ENCODE measurements at regions not wholly inside any gene's neighbourhood (a gene's known extent, or its start where the extent isn't known, plus 50 kb on each side); places are given as distances from the start of the nearest gene placed in this dataset.
"Not testable (repeated sequence)": the region's sequence is repeated elsewhere in the genome, so short reads cannot be mapped to it uniquely, and the experiment has no call there.

- DNase-seq (ENCODE audit: low spot score), result no peak
- 90% methylated on average over 6 of the region's 6 CpGs for WGBS
- H3K27me3 ChIP-seq (ENCODE audit: control insufficient read depth in 4 of 4, insufficient read depth in 4 of 4, low read length in 3 of 4), result no peaks in the 10 kb centered on the region
- no peaks in the 10 kb centered on the region for H3K36me3 ChIP-seq (ENCODE audit: control insufficient read depth in 4 of 4, insufficient read depth in 3 of 4, low read depth in 1 of 4, low read length in 3 of 4)
- H3K9me3 ChIP-seq (ENCODE audit: control insufficient read depth in 4 of 4, low read length in 3 of 4), result no peaks in the 10 kb centered on the region
- H3K4me1 ChIP-seq (ENCODE audit: control insufficient read depth in 4 of 4, insufficient read depth in 4 of 4, low read length in 3 of 4), result peaks cover 0 to 3% (median 0%) of the 10 kb centered on the region in 4 donors
- no peak for TF ChIP-seq GABPA (IDR thresholded peaks at IDR 0.05 in 1 of 2, conservative IDR thresholded peaks at IDR 0.05 in 1 of 2)
- TF ChIP-seq TAF1 (conservative IDR thresholded peaks at IDR 0.05), result no peak
- no peak overlapping the region for H3K27ac ChIP-seq (ENCODE audit: low read depth in 1 of 2, low read length in 2 of 2)
- no peak overlapping the region for H3K4me3 ChIP-seq (ENCODE audit: low read depth in 1 of 3, low read length in 3 of 3)
- H3K9ac ChIP-seq (ENCODE audit: low read depth in 1 of 2, low read length in 2 of 2), result no peak overlapping the region
Measured at GRCh38 chr5:135735831-135736230, 98.6 kb upstream of the SLC25A48 start.

DNA sequence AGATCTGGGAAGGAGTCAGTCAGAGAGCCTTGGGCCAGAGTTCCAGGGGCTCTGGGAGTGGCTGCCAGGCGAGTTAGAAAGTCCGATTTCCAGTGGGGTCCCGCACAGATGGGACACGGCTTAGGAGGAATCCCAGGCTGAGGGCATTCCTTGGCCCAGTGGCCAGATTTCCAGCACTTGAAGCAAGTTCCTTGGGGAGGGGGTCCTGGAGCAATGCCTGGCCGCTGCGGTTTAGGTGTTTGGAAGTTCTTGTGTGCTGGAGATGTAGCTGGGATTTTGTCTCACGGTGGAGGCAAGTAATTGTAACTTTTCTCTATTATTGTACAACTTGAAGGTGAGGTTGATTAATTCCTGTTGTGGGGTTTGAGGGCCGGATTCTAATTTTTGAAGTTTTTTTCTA lies 99.5 kb upstream of the SLC25A48 start:
- not testable (repeated sequence) for H3K4me1 ChIP-seq (ENCODE audit: control insufficient read depth in 4 of 4, insufficient read depth in 4 of 4, low read length in 3 of 4); H3K4me3 ChIP-seq (ENCODE audit: low read depth in 1 of 3, low read length in 3 of 3); H3K36me3 ChIP-seq (ENCODE audit: control insufficient read depth in 4 of 4, insufficient read depth in 3 of 4, low read depth in 1 of 4, low read length in 3 of 4); H3K9ac ChIP-seq (ENCODE audit: low read depth in 1 of 2, low read length in 2 of 2); H3K27me3 ChIP-seq (ENCODE audit: control insufficient read depth in 4 of 4, insufficient read depth in 4 of 4, low read length in 3 of 4); DNase-seq (ENCODE audit: low spot score); H3K9me3 ChIP-seq (ENCODE audit: control insufficient read depth in 4 of 4, low read length in 3 of 4); H3K27ac ChIP-seq (ENCODE audit: low read depth in 1 of 2, low read length in 2 of 2)
- WGBS, result 92% methylated on average over 8 of the region's 8 CpGs

- not testable (repeated sequence) for H3K4me3 ChIP-seq (ENCODE audit: low read depth in 1 of 3, low read length in 3 of 3); H3K36me3 ChIP-seq (ENCODE audit: control insufficient read depth in 4 of 4, insufficient read depth in 3 of 4, low read depth in 1 of 4, low read length in 3 of 4); H3K4me1 ChIP-seq (ENCODE audit: control insufficient read depth in 4 of 4, insufficient read depth in 4 of 4, low read length in 3 of 4); H3K9ac ChIP-seq (ENCODE audit: low read depth in 1 of 2, low read length in 2 of 2); H3K27me3 ChIP-seq (ENCODE audit: control insufficient read depth in 4 of 4, insufficient read depth in 4 of 4, low read length in 3 of 4); H3K27ac ChIP-seq (ENCODE audit: low read depth in 1 of 2, low read length in 2 of 2); H3K9me3 ChIP-seq (ENCODE audit: control insufficient read depth in 4 of 4, low read length in 3 of 4); DNase-seq (ENCODE audit: low spot score)
- 92% methylated on average over 1 of the region's 1 CpG for WGBS
Measured at GRCh38 chr5:135731034-135731433, 103.4 kb upstream of the SLC25A48 start.

GRCh38 chr5:135730161-135730560 lies 104.3 kb upstream of the SLC25A48 start:
- H3K36me3 ChIP-seq (ENCODE audit: control insufficient read depth in 4 of 4, insufficient read depth in 3 of 4, low read depth in 1 of 4, low read length in 3 of 4); DNase-seq (ENCODE audit: low spot score); H3K9ac ChIP-seq (ENCODE audit: low read depth in 1 of 2, low read length in 2 of 2); H3K27me3 ChIP-seq (ENCODE audit: control insufficient read depth in 4 of 4, insufficient read depth in 4 of 4, low read length in 3 of 4); H3K4me3 ChIP-seq (ENCODE audit: low read depth in 1 of 3, low read length in 3 of 3); H3K4me1 ChIP-seq (ENCODE audit: control insufficient read depth in 4 of 4, insufficient read depth in 4 of 4, low read length in 3 of 4); H3K9me3 ChIP-seq (ENCODE audit: control insufficient read depth in 4 of 4, low read length in 3 of 4); H3K27ac ChIP-seq (ENCODE audit: low read depth in 1 of 2, low read length in 2 of 2): not testable (repeated sequence)
- WGBS, result 97% methylated on average over 1 of the region's 1 CpG

DNA sequence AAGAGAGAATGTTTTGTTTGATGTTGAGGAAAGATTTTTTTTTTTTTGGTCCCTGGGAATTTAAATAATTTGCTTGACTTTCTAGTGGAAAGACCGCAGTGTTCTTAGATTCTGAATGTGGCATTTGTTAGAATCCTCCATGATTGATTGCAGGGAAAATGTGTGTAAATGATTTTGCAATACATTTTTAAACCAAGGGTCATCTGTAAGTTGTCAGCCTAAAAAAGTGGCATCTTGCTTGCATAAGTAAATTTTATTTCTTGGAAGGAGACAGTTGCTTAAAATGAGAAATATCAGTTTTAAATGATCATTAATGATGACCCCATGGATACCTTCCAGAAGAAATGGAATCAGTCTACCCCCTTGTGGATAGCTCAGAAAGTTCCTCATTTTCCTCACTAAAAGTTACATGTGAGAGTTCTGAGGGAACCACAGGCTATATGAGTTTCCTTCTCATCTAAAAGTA lies 105.1 kb upstream of the SLC25A48 start:
- WGBS, result 88% methylated on average over 1 of the region's 1 CpG
- no peak for TF ChIP-seq TAF1 (conservative IDR thresholded peaks at IDR 0.05)
- no peak for TF ChIP-seq ATF3 (IDR thresholded peaks at IDR 0.05)
- no peak for TF ChIP-seq GABPA (IDR thresholded peaks at IDR 0.05 in 1 of 2, conservative IDR thresholded peaks at IDR 0.05 in 1 of 2)
- TF ChIP-seq CTCF (IDR thresholded peaks at IDR 0.05; ENCODE audit: low read depth, low read length, missing input control), result no peak
- TF ChIP-seq RAD21 (IDR thresholded peaks at IDR 0.05), result peak; percentile 19 to 39
- no peak for TF ChIP-seq RXRA (IDR thresholded peaks at IDR 0.05)
- Histone ChIP-seq H3K36me3 (ENCODE audit: control insufficient read depth in 4 of 4, insufficient read depth in 3 of 4, low read depth in 1 of 4, low read length in 3 of 4) (no peaks in the 10 kb centered on the region), H3K9ac (ENCODE audit: low read depth in 1 of 2, low read length in 2 of 2) (no peak overlapping the region), H3K9me3 (ENCODE audit: control insufficient read depth in 4 of 4, low read length in 3 of 4) (no peaks in the 10 kb centered on the region), H3K4me1 (ENCODE audit: control insufficient read depth in 4 of 4, insufficient read depth in 4 of 4, low read length in 3 of 4) (no peaks in the 10 kb centered on the region), H3K4me3 (ENCODE audit: low read depth in 1 of 3, low read length in 3 of 3) (no peak overlapping the region), H3K27ac (ENCODE audit: low read depth in 1 of 2, low read length in 2 of 2) (no peak overlapping the region), H3K27me3 (ENCODE audit: control insufficient read depth in 4 of 4, insufficient read depth in 4 of 4, low read length in 3 of 4) (no peaks in the 10 kb centered on the region)
- no peak for DNase-seq (ENCODE audit: low spot score)

Data from liver (tissue), 8 donors.